Neural progenitor cell (in vitro differentiated cells): ENCODE measurements at regions not wholly inside any gene's neighbourhood (a gene's known extent, or its start where the extent isn't known, plus 50 kb on each side); places are given as distances from the start of the nearest gene placed in this dataset.

ENCODE experiments used
- DNase-seq: peaks from one replicate; pipeline ENCODE4 v3.0.0-alpha.2; 2016; ENCODE audit warnings: low spot score
- H2AFZ ChIP-seq: fragments of 200-600 bp; sonication (generic); replicated peaks from 2 replicates; pipeline ENCODE4 v1.6.1; 2016; ENCODE audit warnings: antibody characterized with exemption
- H3F3A ChIP-seq: fragments of 200-600 bp; sonication (generic); 2 replicates; pipeline ENCODE4 v1.6.1; 2016; ENCODE audit warnings: antibody characterized with exemption, low read depth
- H3K27ac ChIP-seq: fragments of 200-600 bp; sonication (generic); 2 replicates; pipeline ENCODE4 v1.5.1; 2016; ENCODE audit warnings: mild to moderate bottlenecking
- H3K27me3 ChIP-seq: fragments of 200-600 bp; sonication (generic); 2 replicates; pipeline ENCODE4 v1.6.1; 2016; ENCODE audit warnings: mild to moderate bottlenecking, moderate library complexity
- H3K36me3 ChIP-seq: fragments of 200-600 bp; sonication (generic); 2 replicates; pipeline ENCODE4 v1.5.1; 2016
- H3K4me1 ChIP-seq: fragments of 200-600 bp; sonication (generic); 2 replicates; pipeline ENCODE4 v1.6.1; 2016; ENCODE audit warnings: mixed run types
- H3K4me2 ChIP-seq: fragments of 200-600 bp; sonication (generic); 2 replicates; pipeline ENCODE4 v1.6.1; 2016
- H3K4me3 ChIP-seq: fragments of 200-600 bp; sonication (generic); 2 replicates; pipeline ENCODE4 v1.5.1; 2016
- H3K79me2 ChIP-seq: fragments of 200-600 bp; sonication (generic); 2 replicates; pipeline ENCODE4 v1.6.1; 2016; ENCODE audit warnings: low read depth
- H3K9ac ChIP-seq: fragments of 200-600 bp; sonication (generic); 2 replicates; pipeline ENCODE4 v1.6.1; 2016
- H3K9me3 ChIP-seq: fragments of 200-600 bp; sonication (generic); 2 replicates; pipeline ENCODE4 v1.5.1; 2016; ENCODE audit warnings: low read depth
- H4K20me1 ChIP-seq: fragments of 200-600 bp; sonication (generic); 2 replicates; pipeline ENCODE4 v1.6.1; 2016; ENCODE audit warnings: low read depth
- H3K27ac Mint-ChIP-seq: 3 replicates; pipeline ENCODE4 v1.8.0; 2021; ENCODE audit warnings: mixed read lengths
- H3K27me3 Mint-ChIP-seq: 2 replicates; pipeline ENCODE4 v1.8.0; 2022; ENCODE audit warnings: low read depth, mild to moderate bottlenecking, inconsistent platforms, moderate library complexity, mixed read lengths; ENCODE audit not compliant: insufficient read depth
- H3K36me3 Mint-ChIP-seq: 3 replicates; pipeline ENCODE4 v1.8.0; 2021; ENCODE audit warnings: mixed read lengths
- H3K4me1 Mint-ChIP-seq: 3 replicates; pipeline ENCODE4 v1.8.0; 2021; ENCODE audit warnings: mixed read lengths
- H3K4me3 Mint-ChIP-seq: 3 replicates; pipeline ENCODE4 v1.8.0; 2021; ENCODE audit warnings: mild to moderate bottlenecking, moderate library complexity, mixed read lengths
- H3K9me3 Mint-ChIP-seq: 3 replicates; pipeline ENCODE4 v1.8.0; 2020; ENCODE audit warnings: mixed read lengths
- CTCF ChIP-seq: fragments of 200-600 bp; sonication (generic); IDR thresholded peaks from 2 replicates; pipeline ENCODE4 v1.5.1; 2017; ENCODE audit warnings: antibody characterized with exemption, mild to moderate bottlenecking
- EZH2 ChIP-seq: fragments of 200-600 bp; sonication (generic); IDR thresholded peaks from 2 replicates; pipeline ENCODE4 v1.6.1; 2017; ENCODE audit warnings: antibody characterized with exemption, mild to moderate bottlenecking, moderate library complexity
- EZH2phosphoT487 ChIP-seq: fragments of 200-600 bp; sonication (generic); IDR thresholded peaks from 2 replicates; pipeline ENCODE4 v1.6.1; 2017; ENCODE audit warnings: antibody characterized with exemption

GRCh38 chr14:104334424-104335161 is 196.2 kb downstream of the KIF26A start:
- Mint-ChIP-seq H3K4me3 (no peak overlapping the region), H3K4me1 (peaks cover 19% of the 10 kb centered on the region), H3K27ac (no peak overlapping the region), H3K27me3 (peaks cover 14% of the 10 kb centered on the region), H3K36me3 (no peaks in the 10 kb centered on the region), H3K9me3 (peaks cover 22% of the 10 kb centered on the region)
- no peak overlapping the region for H2AFZ ChIP-seq
- no peaks in the 10 kb centered on the region for H3K36me3 ChIP-seq
- no peak overlapping the region for H3K9ac ChIP-seq
- H3K79me2 ChIP-seq, result no peaks in the 10 kb centered on the region
- H3K4me1 ChIP-seq, result no peaks in the 10 kb centered on the region
- H3K4me3 ChIP-seq, result no peak overlapping the region
- DNase-seq, result no peak
- no peak for TF ChIP-seq CTCF
- no peak for TF ChIP-seq EZH2phosphoT487
- no peak for TF ChIP-seq EZH2
- no peaks in the 10 kb centered on the region for H3K27me3 ChIP-seq
- H3K9me3 ChIP-seq, result peaks cover 8% of the 10 kb centered on the region
- H3K27ac ChIP-seq, result no peak overlapping the region
- no peaks in the 10 kb centered on the region for H4K20me1 ChIP-seq
- H3K4me2 ChIP-seq, result no peak overlapping the region
- no peaks in the 10 kb centered on the region for H3F3A ChIP-seq

- Mint-ChIP-seq H3K4me1 (peaks cover 19% of the 10 kb centered on the region), H3K9me3 (peaks cover 19% of the 10 kb centered on the region), H3K36me3 (no peaks in the 10 kb centered on the region), H3K4me3 (no peak overlapping the region), H3K27ac (no peak overlapping the region), H3K27me3 (peaks cover 16% of the 10 kb centered on the region)
- DNase-seq, result no peak
- no peak overlapping the region for H3K9ac ChIP-seq
- H3K4me1 ChIP-seq, result no peaks in the 10 kb centered on the region
- peaks cover under 1% of the 10 kb centered on the region for H3K27me3 ChIP-seq
- H3K4me2 ChIP-seq, result no peak overlapping the region
- peaks cover 2% of the 10 kb centered on the region for H3K9me3 ChIP-seq
- H3K79me2 ChIP-seq, result no peaks in the 10 kb centered on the region
- H3K27ac ChIP-seq, result no peak overlapping the region
- no peaks in the 10 kb centered on the region for H3K36me3 ChIP-seq
- no peak overlapping the region for H3K4me3 ChIP-seq
- no peaks in the 10 kb centered on the region for H4K20me1 ChIP-seq
- no peak overlapping the region for H2AFZ ChIP-seq
- H3F3A ChIP-seq, result no peaks in the 10 kb centered on the region
- TF ChIP-seq EZH2phosphoT487, result no peak
- no peak for TF ChIP-seq CTCF
- no peak for TF ChIP-seq EZH2
Observed at GRCh38 chr14:104335176-104335575, 196.8 kb downstream of the KIF26A start.

- Mint-ChIP-seq H3K27ac (no peak overlapping the region), H3K36me3 (no peaks in the 10 kb centered on the region), H3K4me3 (no peak overlapping the region), H3K27me3 (peaks cover 16% of the 10 kb centered on the region), H3K9me3 (peaks cover 16% of the 10 kb centered on the region), H3K4me1 (peaks cover 19% of the 10 kb centered on the region)
- Histone ChIP-seq H2AFZ (no peak overlapping the region), H3K9me3 (no peaks in the 10 kb centered on the region), H3K27me3 (peaks cover 4% of the 10 kb centered on the region), H3K4me1 (no peaks in the 10 kb centered on the region), H3F3A (no peaks in the 10 kb centered on the region), H3K79me2 (no peaks in the 10 kb centered on the region), H3K9ac (no peak overlapping the region), H3K4me2 (no peak overlapping the region), H3K36me3 (no peaks in the 10 kb centered on the region), H4K20me1 (no peaks in the 10 kb centered on the region), H3K27ac (no peak overlapping the region), H3K4me3 (no peak overlapping the region)
- TF ChIP-seq EZH2phosphoT487, result no peak
- no peak for TF ChIP-seq CTCF
- DNase-seq, result no peak
Observed at GRCh38 chr14:104335611-104336010, 197.2 kb downstream of the KIF26A start.
